Bronchial epithelial cell (primary cell): ENCODE measurements at regions not wholly inside any gene's neighbourhood (a gene's known extent, or its start where the extent isn't known, plus 50 kb on each side); places are given as distances from the start of the nearest gene placed in this dataset.
A peak's percentile ranks its signal among the peaks of the same experiment; 100 is the strongest.

ENCODE experiments used
- DNase-seq: peaks from one replicate; pipeline ENCODE4 v3.0.0-alpha.2; 2010; ENCODE audit warnings: low read depth
- FAIRE-seq: peaks from 2 replicates; lab custom pipeline; 2011; peaks lifted over from hg19 to GRCh38; lab: Jason Lieb, UNC
- H3K27me3 ChIP-seq: 2 replicates; pipeline ENCODE4 v1.5.1; 2011; ENCODE audit warnings: low read length; ENCODE audit not compliant: control insufficient read depth, insufficient read depth
- H3K36me3 ChIP-seq: 2 replicates; pipeline ENCODE4 v1.5.1; 2011; ENCODE audit warnings: low read length; ENCODE audit not compliant: control insufficient read depth, insufficient read depth
- H3K4me3 ChIP-seq: 2 replicates; pipeline ENCODE4 v1.5.1; 2011; ENCODE audit warnings: mild to moderate bottlenecking, low read depth, low read length, control low read depth
- CTCF ChIP-seq: IDR thresholded peaks from 2 replicates; pipeline ENCODE4 v1.5.1; 2011; ENCODE audit warnings: mild to moderate bottlenecking, moderate library complexity, low read length, control low read depth, inconsistent platforms; ENCODE audit not compliant: insufficient read depth, severe bottlenecking

- DNase-seq (no peak), FAIRE-seq (no peak)
- TF ChIP-seq CTCF, result no peak
- H3K4me3 ChIP-seq, result no peak overlapping the region
- no peaks in the 10 kb centered on the region for H3K27me3 ChIP-seq
- no peaks in the 10 kb centered on the region for H3K36me3 ChIP-seq
These were observed 55.4 kb upstream of the SLC10A7 start for GRCh38 chr4:146577111-146577510.

GRCh38 chr4:146582864-146583263, 55.8 kb upstream of the POU4F2 start:
- DNase-seq (peak; percentile 13), FAIRE-seq (no peak)
- Histone ChIP-seq H3K27me3 (no peaks in the 10 kb centered on the region), H3K4me3 (no peak overlapping the region), H3K36me3 (no peaks in the 10 kb centered on the region)
- no peak for TF ChIP-seq CTCF

GRCh38 chr4:146585761-146586333, 52.8 kb upstream of the POU4F2 start:
- Histone ChIP-seq H3K27me3 (no peaks in the 10 kb centered on the region), H3K36me3 (no peaks in the 10 kb centered on the region), H3K4me3 (no peak overlapping the region)
- peak; percentile 40 for DNase-seq
- no peak for FAIRE-seq
- TF ChIP-seq CTCF, result no peak
